Endothelial cell (in vitro differentiated cells): ENCODE measurements at regions not wholly inside any gene's neighbourhood (a gene's known extent, or its start where the extent isn't known, plus 50 kb on each side); places are given as distances from the start of the nearest gene placed in this dataset.

ENCODE experiments used
- DNase-seq: peaks from one replicate; pipeline ENCODE4 v3.0.0; 2021; ENCODE audit warnings: low spot score
- H3K27ac Mint-ChIP-seq: one replicate; pipeline ENCODE4 v1.8.0; 2021; ENCODE audit warnings: mixed read lengths, inconsistent platforms; ENCODE audit not compliant: unreplicated experiment
- H3K27me3 Mint-ChIP-seq: one replicate; pipeline ENCODE4 v1.8.0; 2021; ENCODE audit warnings: mild to moderate bottlenecking, moderate library complexity, mixed read lengths, inconsistent platforms; ENCODE audit not compliant: unreplicated experiment
- H3K36me3 Mint-ChIP-seq: one replicate; pipeline ENCODE4 v1.8.0; 2021; ENCODE audit warnings: mild to moderate bottlenecking, low read depth, mixed read lengths, inconsistent platforms; ENCODE audit not compliant: unreplicated experiment
- H3K4me1 Mint-ChIP-seq: one replicate; pipeline ENCODE4 v1.8.0; 2021; ENCODE audit warnings: mild to moderate bottlenecking, mixed read lengths, inconsistent platforms; ENCODE audit not compliant: unreplicated experiment
- H3K4me3 Mint-ChIP-seq: one replicate; pipeline ENCODE4 v1.8.0; 2021; ENCODE audit warnings: mild to moderate bottlenecking, mixed read lengths, inconsistent platforms; ENCODE audit not compliant: unreplicated experiment
- H3K9me3 Mint-ChIP-seq: one replicate; pipeline ENCODE4 v1.8.0; 2021; ENCODE audit warnings: mixed read lengths, inconsistent platforms; ENCODE audit not compliant: unreplicated experiment
- CTCF ChIP-seq: fragments of 200-600 bp; sonication (generic); IDR thresholded peaks from one replicate; pipeline ENCODE4 v1.5.0; 2021; ENCODE audit warnings: antibody characterized with exemption; ENCODE audit not compliant: unreplicated experiment

DNA sequence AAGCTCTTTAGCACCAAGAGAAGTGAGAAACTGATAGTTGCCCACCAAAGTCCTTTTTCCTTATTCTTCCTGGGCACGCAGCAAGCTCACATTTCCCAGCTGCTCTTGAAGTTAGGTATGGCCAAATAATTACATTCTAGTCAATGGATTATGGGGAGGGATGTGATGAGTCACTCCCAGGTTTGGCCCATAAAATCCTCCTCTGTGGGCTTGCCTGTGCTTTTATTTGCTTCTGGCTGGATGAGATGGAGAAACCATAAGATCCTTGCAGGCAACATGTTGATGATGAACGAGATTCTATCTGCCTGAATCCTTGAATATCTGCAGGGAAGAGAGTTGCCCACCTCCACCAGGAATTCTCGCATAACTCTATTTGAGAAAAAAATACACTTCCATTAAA, 568.3 kb upstream of the SALL1 start:
- H3K4me1 Mint-ChIP-seq, result peaks cover 3% of the 10 kb centered on the region
- H3K27ac Mint-ChIP-seq, result no peak overlapping the region
- TF ChIP-seq CTCF, result no peak
- H3K36me3 Mint-ChIP-seq, result no peaks in the 10 kb centered on the region
- no peaks in the 10 kb centered on the region for H3K9me3 Mint-ChIP-seq
- no peak for DNase-seq
- H3K27me3 Mint-ChIP-seq, result no peaks in the 10 kb centered on the region
- H3K4me3 Mint-ChIP-seq, result no peak overlapping the region

DNA sequence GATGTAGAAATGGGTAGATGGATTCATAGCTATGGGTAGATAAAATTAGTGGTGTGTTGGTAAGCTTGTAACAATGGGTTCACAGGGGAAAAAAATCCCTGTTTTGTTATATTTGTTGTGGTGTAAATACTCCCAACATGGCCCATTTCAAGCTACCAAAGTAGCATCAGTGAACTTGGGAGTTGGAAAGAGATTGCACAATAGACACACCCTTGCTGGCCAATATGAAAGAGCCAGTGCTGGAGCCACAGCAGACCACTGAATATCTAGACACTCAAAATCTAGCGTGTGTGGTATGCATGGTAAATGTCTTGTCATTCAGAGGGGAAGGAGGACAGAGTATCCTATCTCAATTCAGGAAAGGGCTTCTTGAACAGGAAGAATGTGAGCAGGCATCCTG, 565.1 kb upstream of the SALL1 start:
- no peak overlapping the region for H3K4me3 Mint-ChIP-seq
- DNase-seq, result no peak
- H3K27me3 Mint-ChIP-seq, result no peaks in the 10 kb centered on the region
- H3K4me1 Mint-ChIP-seq, result peaks cover 3% of the 10 kb centered on the region
- no peak overlapping the region for H3K27ac Mint-ChIP-seq
- no peak for TF ChIP-seq CTCF
- H3K9me3 Mint-ChIP-seq, result no peaks in the 10 kb centered on the region
- H3K36me3 Mint-ChIP-seq, result no peaks in the 10 kb centered on the region

- Mint-ChIP-seq H3K27me3 (no peaks in the 10 kb centered on the region), H3K27ac (no peak overlapping the region), H3K4me3 (no peak overlapping the region), H3K36me3 (no peaks in the 10 kb centered on the region), H3K4me1 (peaks cover 3% of the 10 kb centered on the region), H3K9me3 (no peaks in the 10 kb centered on the region)
- TF ChIP-seq CTCF, result no peak
- DNase-seq, result no peak
Measured at GRCh38 chr16:51713502-51713901, 562.4 kb upstream of the SALL1 start.

- Mint-ChIP-seq H3K4me1 (no peaks in the 10 kb centered on the region), H3K27ac (no peak overlapping the region), H3K9me3 (no peaks in the 10 kb centered on the region), H3K36me3 (no peaks in the 10 kb centered on the region), H3K4me3 (no peak overlapping the region), H3K27me3 (no peaks in the 10 kb centered on the region)
- DNase-seq, result no peak
- TF ChIP-seq CTCF, result no peak
Measured at GRCh38 chr16:51710905-51711563, 560.0 kb upstream of the SALL1 start.

DNA sequence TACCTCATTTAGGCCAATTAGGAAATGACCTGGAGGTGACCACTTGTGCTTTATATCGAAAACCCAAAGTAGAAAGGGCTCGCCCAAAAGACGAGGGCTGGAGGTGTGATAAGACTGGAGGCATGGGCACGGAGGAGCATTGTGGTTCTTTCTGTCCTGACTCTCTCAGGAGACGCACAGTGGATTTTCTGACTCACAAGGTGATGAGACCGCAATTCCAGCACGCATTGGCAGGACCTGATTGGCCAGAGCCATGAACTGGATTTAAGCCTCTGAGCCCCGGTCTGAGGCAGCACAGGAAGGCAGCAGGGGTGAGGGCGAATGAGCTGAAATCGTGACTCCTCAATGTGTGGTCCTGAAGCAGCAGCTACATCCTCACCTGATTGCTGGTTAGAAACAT, 559.1 kb upstream of the SALL1 start:
- no peak for DNase-seq
- H3K4me1 Mint-ChIP-seq, result no peaks in the 10 kb centered on the region
- no peaks in the 10 kb centered on the region for H3K9me3 Mint-ChIP-seq
- H3K27me3 Mint-ChIP-seq, result no peaks in the 10 kb centered on the region
- H3K4me3 Mint-ChIP-seq, result no peak overlapping the region
- H3K36me3 Mint-ChIP-seq, result no peaks in the 10 kb centered on the region
- no peak overlapping the region for H3K27ac Mint-ChIP-seq
- no peak for TF ChIP-seq CTCF
